ENCODE measurements at regions not wholly inside any gene's neighbourhood (a gene's known extent, or its start where the extent isn't known, plus 50 kb on each side); places are given as distances from the start of the nearest gene placed in this dataset.
"Not testable (repeated sequence)": the region's sequence is repeated elsewhere in the genome, so short reads cannot be mapped to it uniquely, and the experiment has no call there.

DNA sequence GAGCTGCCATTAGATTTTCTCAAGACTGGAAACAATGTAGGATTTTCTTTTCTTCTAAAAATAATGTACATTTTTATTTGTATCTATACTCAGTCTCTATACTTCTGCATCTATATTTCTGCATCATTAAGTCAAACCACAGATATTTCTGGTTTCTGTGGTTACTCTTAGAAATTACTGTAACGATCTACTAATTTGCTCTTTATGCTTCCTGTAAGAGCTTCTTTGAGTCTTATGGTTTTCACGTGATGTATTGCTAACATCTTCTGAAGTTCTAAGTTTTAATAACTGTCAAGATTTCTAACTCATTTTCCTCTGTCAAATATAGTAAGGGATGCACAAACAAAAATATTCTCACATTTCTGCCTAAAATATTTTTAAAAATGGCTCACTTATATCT is 1144.5 kb downstream of the HACE1 start:
- intact Hi-C loops (cut with DNase I), result no loop called here
- 85 to 87% methylated on average over 2 of the region's 2 CpGs for WGBS, 2 donors
- Histone ChIP-seq H3K36me3 (no peaks in the 10 kb centered on the region), H3K27me3 (no peaks in the 10 kb centered on the region), H3K4me1 (no peaks in the 10 kb centered on the region), H3K4me3 (no peak overlapping the region), H3K9me3 (no peaks in the 10 kb centered on the region), H3K27ac (no peak overlapping the region)
- no peak for DNase-seq
- TF ChIP-seq, protein P1, sequence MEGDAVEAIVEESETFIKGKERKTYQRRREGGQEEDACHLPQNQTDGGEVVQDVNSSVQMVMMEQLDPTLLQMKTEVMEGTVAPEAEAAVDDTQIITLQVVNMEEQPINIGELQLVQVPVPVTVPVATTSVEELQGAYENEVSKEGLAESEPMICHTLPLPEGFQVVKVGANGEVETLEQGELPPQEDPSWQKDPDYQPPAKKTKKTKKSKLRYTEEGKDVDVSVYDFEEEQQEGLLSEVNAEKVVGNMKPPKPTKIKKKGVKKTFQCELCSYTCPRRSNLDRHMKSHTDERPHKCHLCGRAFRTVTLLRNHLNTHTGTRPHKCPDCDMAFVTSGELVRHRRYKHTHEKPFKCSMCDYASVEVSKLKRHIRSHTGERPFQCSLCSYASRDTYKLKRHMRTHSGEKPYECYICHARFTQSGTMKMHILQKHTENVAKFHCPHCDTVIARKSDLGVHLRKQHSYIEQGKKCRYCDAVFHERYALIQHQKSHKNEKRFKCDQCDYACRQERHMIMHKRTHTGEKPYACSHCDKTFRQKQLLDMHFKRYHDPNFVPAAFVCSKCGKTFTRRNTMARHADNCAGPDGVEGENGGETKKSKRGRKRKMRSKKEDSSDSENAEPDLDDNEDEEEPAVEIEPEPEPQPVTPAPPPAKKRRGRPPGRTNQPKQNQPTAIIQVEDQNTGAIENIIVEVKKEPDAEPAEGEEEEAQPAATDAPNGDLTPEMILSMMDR (IDR thresholded peaks at IDR 0.05), result no peak
- no peak for TF ChIP-seq POLR2A (IDR thresholded peaks at IDR 0.05)
- no peak for TF ChIP-seq POLR2AphosphoS5 (IDR thresholded peaks at IDR 0.05)
- TF ChIP-seq EP300 (IDR thresholded peaks at IDR 0.05), result no peak

DNA sequence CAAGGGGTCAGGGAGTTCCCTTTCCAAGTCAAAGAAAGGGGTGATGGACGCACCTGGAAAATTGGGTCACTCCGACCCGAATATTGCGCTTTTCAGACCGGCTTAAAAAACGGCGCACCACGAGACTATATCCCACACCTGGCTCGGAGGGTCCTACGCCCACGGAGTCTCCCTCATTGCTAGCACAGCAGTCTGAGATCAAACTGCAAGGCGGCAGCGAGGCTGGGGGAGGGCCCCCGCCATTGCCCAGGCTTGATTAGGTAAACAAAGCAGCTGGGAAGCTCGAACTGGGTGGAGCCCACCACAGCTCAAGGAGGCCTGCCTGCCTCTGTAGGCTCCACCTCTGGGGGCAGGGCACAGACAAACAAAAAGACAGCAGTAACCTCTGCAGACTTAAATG is 1150.5 kb downstream of the HACE1 start:
- intact Hi-C loops (cut with DNase I); DNase-seq; H3K9me3 ChIP-seq; H3K27me3 ChIP-seq; H3K27ac ChIP-seq; H3K4me1 ChIP-seq; H3K36me3 ChIP-seq; H3K4me3 ChIP-seq: not testable (repeated sequence)
- WGBS, 2 donors, result 83 to 85% methylated on average over 15 of the region's 15 CpGs

DNA sequence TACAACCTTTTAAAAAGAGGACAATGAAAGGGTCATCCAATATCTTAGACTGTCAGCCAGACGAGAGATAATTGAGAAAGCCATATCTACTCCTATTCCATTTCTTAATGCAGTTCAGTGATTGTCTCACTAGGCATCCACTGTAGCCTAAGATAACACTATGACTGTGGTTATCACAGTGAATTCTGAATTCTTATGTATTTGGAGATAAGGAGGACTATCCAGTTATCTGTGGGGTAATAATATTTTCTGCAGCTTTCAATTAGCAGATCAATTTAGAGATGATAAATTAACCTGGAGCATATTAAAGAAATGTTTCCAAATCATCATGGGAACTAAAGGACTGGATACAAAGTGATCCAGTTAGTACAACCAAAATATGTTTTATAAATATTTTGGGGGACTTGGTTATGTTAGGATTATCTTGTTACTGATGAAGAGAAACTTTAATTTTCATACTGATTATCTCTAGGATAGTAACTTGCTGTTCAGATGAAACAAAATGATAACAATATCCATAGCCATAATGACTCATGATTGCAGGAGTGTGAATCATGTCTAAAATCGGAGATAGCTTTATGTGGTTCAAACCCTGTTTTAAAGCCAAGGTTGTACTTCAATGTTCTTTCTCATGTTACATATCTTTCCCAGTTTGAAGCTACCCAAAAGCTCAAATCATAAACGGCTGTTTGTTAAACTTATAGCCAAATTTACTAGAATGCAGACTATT is 1152.0 kb downstream of the HACE1 start:
- intact Hi-C loops (cut with DNase I), result no loop called here
- Histone ChIP-seq H3K27ac (no peak overlapping the region), H3K9me3 (no peaks in the 10 kb centered on the region), H3K27me3 (no peaks in the 10 kb centered on the region), H3K4me3 (no peak overlapping the region), H3K4me1 (no peaks in the 10 kb centered on the region), H3K36me3 (no peaks in the 10 kb centered on the region)
- no peak for DNase-seq
- TF ChIP-seq POLR2AphosphoS5 (IDR thresholded peaks at IDR 0.05), result no peak
- TF ChIP-seq, protein P1 (IDR thresholded peaks at IDR 0.05), result no peak
- no peak for TF ChIP-seq POLR2A (IDR thresholded peaks at IDR 0.05)
- no peak for TF ChIP-seq EP300 (IDR thresholded peaks at IDR 0.05)
- WGBS, 2 donors, result 75% methylated on average over 3 of the region's 3 CpGs

DNA sequence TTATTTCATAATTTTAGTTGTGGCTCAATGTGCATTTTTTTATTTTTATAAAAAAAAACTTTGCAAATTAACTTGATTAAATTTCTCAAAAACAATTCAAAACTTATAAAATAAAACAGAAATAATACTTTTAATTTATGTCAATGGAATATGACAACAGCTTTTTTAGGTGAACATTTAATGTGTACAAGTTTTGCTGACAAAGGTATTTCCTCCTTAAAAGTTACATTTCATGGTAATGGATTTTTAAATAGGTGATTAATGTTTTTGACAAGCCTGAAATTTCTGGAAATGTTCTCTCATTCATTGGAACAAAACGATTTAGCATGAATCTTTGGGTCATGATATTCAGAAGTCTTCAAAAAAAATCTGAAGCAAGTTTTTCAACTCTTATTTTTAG is 1160.0 kb downstream of the HACE1 start:
- Histone ChIP-seq H3K36me3 (no peaks in the 10 kb centered on the region), H3K4me3 (no peak overlapping the region), H3K27ac (no peak overlapping the region), H3K27me3 (no peaks in the 10 kb centered on the region), H3K9me3 (no peaks in the 10 kb centered on the region), H3K4me1 (no peaks in the 10 kb centered on the region)
- WGBS, 2 donors, result 22 to 53% methylated on average over 1 of the region's 1 CpG
- intact Hi-C loops (cut with DNase I), result no loop called here
- no peak for DNase-seq
- no peak for TF ChIP-seq POLR2A (IDR thresholded peaks at IDR 0.05)
- no peak for TF ChIP-seq POLR2AphosphoS5 (IDR thresholded peaks at IDR 0.05)
- TF ChIP-seq EP300 (IDR thresholded peaks at IDR 0.05), result no peak
- TF ChIP-seq, protein P1 (IDR thresholded peaks at IDR 0.05), result no peak

DNA sequence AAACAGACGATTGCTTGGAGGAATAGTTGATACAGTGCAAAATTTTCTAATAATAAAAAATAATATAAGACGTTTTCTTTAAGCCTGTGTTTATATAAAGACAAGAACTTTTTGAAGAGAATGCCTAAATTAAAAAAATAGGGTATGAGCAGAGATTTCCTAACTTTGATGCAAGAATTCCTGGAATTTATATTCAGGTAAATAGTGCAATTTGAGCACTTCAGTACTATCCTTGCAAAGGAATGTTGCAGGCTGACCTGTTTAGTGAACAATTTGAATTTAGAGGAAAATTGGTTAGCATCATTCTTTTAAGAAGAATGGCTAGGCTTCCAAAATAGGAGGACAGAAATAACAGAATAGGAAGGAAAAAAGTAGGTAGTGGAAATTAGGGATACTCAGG is 1172.3 kb downstream of the HACE1 start:
- Histone ChIP-seq H3K27ac (no peak overlapping the region), H3K4me1 (no peaks in the 10 kb centered on the region), H3K36me3 (no peaks in the 10 kb centered on the region), H3K9me3 (no peaks in the 10 kb centered on the region), H3K4me3 (no peak overlapping the region), H3K27me3 (no peaks in the 10 kb centered on the region)
- 52 to 56% methylated on average over 2 of the region's 2 CpGs for WGBS, 2 donors
- TF ChIP-seq EP300 (IDR thresholded peaks at IDR 0.05) (no peak), POLR2AphosphoS5 (IDR thresholded peaks at IDR 0.05) (no peak), POLR2A (IDR thresholded peaks at IDR 0.05) (no peak)
- TF ChIP-seq, protein P1 (IDR thresholded peaks at IDR 0.05), result no peak
- intact Hi-C loops (cut with DNase I), result no loop called here
- DNase-seq, result no peak
